Suprapubic skin (tissue), 4 donors: ENCODE measurements at regions not wholly inside any gene's neighbourhood (a gene's known extent, or its start where the extent isn't known, plus 50 kb on each side); places are given as distances from the start of the nearest gene placed in this dataset.

Source experiments
- CTCF ChIP-seq, 2 donors: fragments of 200-600 bp in 1 of 2; fragments of 450-650 bp in 1 of 2; sonication (generic) in 1 of 2; IDR thresholded peaks; one replicate each; pipeline ENCODE4 v1.5.1; 2016 to 2019; ENCODE audit warnings: antibody characterized with exemption in 2 of 2, mild to moderate bottlenecking in 1 of 2, moderate library complexity in 1 of 2
- EP300 ChIP-seq: sonication (generic); formaldehyde crosslinking; IDR thresholded peaks from one replicate; pipeline ENCODE4 v1.6.1; 2017; ENCODE audit warnings: antibody characterized with exemption
- POLR2A ChIP-seq, 2 donors: fragments of 450-650 bp; IDR thresholded peaks; one replicate each; pipeline ENCODE4 v1.6.1; 2017; ENCODE audit warnings: antibody characterized with exemption in 2 of 2, mild to moderate bottlenecking in 2 of 2, moderate library complexity in 2 of 2
- POLR2AphosphoS5 ChIP-seq, 3 donors: sonication (generic); formaldehyde crosslinking; IDR thresholded peaks; one replicate each; pipeline ENCODE4 v1.6.1; 2017; ENCODE audit warnings: antibody characterized with exemption in 3 of 3

- no peak for TF ChIP-seq CTCF (IDR thresholded peaks at IDR 0.05)
- TF ChIP-seq POLR2A (IDR thresholded peaks at IDR 0.05) = no peak
- TF ChIP-seq EP300 = no peak
- TF ChIP-seq POLR2AphosphoS5 (IDR thresholded peaks at IDR 0.05) = no peak
Observed at GRCh38 chr2:156691014-156691413, 254.8 kb downstream of the GPD2 start.
